HG02798 (cell line): ENCODE measurements at regions not wholly inside any gene's neighbourhood (a gene's known extent, or its start where the extent isn't known, plus 50 kb on each side); places are given as distances from the start of the nearest gene placed in this dataset.
A peak's percentile ranks its signal among the peaks of the same experiment; 100 is the strongest.

ENCODE experiments used
- ATAC-seq: cut with Tn5 transposase; IDR thresholded peaks from one replicate; pipeline ENCODE4 v1.9.1; 2021; ENCODE audit warnings: mild to moderate bottlenecking; ENCODE audit not compliant: unreplicated experiment, poor library complexity

- ATAC-seq, result peak; percentile 95
Observed at GRCh38 chr6:163956571-163957407, 542.3 kb downstream of the QKI start.

- ATAC-seq, result no peak
Observed at GRCh38 chr6:163955756-163956155, 541.2 kb downstream of the QKI start.

DNA sequence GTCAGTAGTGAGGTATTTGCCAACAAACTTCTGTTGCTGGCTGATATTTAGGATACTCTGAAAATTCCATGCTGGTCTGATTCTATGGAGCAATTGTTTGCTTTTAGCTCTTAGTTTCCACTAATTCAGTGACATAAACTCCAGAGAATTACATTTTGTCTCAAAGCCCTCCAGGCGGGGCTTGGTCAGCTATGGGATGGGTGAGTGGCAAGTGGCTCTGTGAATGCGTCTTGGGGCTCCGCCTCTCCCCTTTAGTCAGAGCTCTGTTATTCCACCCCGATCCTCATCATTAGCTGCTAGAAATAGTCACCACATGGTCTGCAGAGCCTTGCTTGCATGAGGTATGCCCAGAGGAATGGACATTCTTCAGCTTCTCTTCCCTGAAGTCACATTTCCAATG is 540.6 kb downstream of the QKI start:
- no peak for ATAC-seq

- ATAC-seq, result no peak
Observed at GRCh38 chr6:163954088-163954775, 539.7 kb downstream of the QKI start.

GRCh38 chr6:163952005-163952404 is 537.5 kb downstream of the QKI start:
- ATAC-seq, result no peak

DNA sequence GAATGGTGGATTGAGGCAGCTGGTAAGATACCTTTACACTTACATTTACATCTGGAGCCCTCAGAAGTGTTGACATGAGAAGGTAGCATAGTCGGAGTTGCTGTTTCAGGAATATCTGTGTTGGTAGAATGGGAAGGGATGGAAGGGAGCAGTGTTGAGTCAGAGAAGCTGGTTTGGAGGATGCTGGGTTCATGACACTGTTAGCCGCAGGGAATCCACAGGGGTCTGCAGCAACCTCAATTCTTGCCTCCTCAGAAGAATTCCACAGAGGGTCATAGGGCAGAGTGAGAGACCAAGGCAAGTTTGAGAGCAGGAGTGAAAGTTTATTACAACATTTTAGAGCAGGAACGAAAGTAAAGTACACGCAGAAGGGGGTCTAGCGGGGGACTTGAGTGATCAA is 536.8 kb downstream of the QKI start:
- no peak for ATAC-seq

DNA sequence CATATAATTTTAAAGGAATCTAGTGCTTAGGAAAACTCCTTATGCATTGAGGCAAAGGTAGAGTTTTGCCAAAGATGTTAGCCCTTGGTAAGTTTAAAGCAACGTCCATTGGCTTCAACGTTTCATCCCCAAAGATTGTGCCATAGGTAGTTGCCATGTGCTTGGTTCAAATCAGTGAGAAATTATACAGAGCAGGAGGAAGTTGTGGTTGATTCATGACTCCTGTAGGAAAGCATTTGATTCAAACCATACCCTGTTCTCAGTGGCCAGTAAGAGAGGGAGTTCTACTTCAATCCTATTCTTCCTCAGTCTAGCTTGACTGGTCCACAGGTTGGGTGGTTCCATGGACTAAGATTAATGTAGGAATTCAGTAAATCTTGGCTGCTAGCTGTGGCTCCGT is 535.6 kb downstream of the QKI start:
- no peak for ATAC-seq

- no peak for ATAC-seq
Observed at GRCh38 chr6:163949431-163949830, 534.9 kb downstream of the QKI start.

DNA sequence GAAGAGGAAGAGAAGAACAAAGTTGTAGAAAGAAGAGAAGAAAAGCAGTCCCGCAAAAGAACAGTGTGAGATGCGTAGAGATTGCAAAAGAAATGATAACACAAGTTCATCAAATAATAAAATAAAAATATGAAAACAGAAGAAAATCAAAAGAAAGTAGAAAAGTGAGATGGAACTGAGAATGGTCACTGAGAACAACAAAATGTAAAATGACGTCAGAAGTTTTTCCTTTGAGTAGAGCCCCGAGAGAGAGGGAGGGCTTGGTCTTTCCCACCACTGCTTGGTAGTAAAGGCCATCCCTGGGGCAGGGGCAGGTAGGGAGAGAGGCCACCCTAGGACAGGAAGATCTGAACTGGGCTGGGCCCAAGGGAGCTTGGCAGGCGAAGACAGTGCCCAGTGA is 533.7 kb downstream of the QKI start:
- ATAC-seq, result no peak

DNA sequence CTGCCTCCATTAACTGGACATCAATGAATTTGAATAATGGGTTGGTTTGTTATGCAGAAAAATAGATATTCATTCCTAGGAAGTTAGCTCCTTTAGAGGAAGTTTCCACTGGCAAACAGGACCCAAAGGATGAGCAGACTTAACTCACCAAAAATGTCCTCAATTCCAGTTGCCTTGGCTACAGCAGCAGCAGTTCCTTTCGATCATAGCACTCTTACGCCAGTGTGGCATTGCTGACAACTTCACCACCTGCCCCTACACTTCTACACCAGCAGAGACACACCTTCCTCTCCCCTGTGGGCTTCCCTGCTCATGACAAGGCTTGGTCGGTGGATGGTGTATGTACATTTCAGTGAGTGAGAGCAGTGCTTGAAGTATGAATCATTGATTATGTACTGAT is 532.8 kb downstream of the QKI start:
- ATAC-seq, result no peak

DNA sequence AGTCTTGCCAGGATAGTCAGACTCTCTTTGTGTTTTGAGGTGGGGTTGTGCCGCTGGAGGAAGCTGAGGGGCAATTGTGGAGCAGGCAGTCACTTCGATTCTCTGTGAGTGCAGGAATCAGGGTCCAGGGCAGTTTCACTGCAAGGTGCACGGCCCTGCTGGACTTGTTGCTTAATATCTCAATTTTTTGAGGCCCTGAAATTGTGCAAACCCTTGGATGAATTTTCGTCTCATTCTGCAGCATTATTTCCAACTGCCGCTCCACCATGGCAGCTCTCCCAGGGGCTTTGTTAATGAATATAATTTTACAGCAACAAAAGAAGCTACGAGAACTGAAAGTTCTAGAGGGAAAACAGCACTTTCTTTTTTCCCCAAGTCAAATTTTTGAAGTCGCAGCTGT is 531.9 kb downstream of the QKI start:
- no peak for ATAC-seq

DNA sequence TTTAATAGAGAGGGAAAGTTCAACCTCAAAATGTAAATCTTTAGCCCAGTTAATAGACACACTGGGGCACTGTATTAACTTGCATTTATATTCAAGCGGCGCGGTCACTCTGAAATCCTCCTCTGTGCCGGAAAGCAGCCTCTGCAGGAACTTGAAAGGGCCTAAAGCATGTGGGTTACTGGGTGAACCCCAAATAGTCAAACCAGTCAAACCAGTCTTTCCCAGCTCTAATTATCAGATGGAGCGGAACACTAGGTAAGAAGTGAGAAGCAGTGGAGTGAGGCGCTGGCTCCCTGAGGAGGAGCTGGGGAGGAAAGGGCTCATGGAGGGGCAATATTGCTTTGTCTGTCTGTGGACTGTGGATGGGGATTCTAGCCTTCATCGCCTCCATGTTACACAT is 531.3 kb downstream of the QKI start:
- ATAC-seq, result no peak

- no peak for ATAC-seq
Observed at GRCh38 chr6:163944897-163945296, 530.4 kb downstream of the QKI start.

- ATAC-seq, result no peak
Observed at GRCh38 chr6:163943607-163944385, 529.3 kb downstream of the QKI start.

DNA sequence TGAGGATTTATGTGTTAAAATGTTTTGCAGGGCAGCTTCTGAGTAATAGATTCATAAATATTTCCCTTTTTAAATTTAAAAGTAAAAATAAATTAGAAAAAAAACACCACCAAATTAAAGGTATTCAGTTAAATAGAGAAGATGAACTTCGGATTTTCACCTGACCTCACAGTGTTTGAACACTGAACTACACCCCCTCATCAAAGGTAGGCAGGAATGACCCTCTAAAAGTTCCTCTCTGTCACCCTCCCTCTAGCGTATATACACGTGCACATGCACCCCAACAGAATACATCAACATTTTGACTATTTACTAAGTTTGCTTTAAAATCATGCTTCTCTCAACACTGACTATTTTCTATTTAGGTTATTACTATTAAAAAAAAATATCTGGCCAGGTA is 528.3 kb downstream of the QKI start:
- ATAC-seq, result no peak

- ATAC-seq, result no peak
Observed at GRCh38 chr6:163941624-163941976, 527.1 kb downstream of the QKI start.

DNA sequence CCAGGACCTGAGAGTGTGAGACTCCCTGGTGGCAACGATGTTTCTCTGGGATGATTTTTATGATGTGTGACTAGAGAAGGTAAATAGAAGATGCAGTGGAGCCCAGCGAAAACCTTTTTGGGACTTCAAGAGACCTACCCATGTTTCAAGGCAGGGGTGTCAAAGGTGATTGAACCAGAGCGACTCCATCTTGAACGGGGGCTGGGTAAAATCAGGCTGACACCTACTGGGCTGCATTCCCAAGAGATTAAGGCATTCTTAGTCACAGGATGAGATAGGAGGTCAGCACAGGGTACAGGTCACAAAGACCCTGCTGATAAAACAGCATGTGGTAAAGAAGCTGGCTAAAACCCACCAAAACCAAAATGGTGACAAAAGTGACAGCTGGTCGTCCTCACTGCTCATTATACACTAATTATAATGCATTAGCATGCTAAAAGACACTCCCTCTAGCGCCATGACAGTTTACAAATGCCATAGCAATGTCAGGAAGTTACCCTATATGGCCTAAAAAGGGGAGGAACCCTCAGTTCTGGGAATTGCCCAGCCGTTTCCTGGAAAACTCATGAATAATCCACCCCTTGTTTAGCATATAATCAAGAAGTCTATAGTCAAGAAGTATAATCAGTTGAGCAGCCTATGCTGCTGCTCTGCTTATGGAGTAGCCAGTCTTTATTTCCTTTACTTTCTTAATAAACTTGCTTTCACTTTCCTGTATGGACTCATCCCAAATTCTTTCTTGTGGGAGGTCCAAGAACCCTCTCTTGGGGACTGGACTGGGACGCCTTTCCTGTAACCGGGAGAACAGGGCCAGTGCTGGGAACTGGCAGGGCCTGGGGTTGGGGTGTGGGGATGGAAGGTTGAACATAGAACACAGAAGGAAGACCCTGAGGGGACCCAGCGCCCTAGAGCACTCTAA is 526.4 kb downstream of the QKI start:
- no peak for ATAC-seq

GRCh38 chr6:163937071-163937470 is 522.6 kb downstream of the QKI start:
- no peak for ATAC-seq

DNA sequence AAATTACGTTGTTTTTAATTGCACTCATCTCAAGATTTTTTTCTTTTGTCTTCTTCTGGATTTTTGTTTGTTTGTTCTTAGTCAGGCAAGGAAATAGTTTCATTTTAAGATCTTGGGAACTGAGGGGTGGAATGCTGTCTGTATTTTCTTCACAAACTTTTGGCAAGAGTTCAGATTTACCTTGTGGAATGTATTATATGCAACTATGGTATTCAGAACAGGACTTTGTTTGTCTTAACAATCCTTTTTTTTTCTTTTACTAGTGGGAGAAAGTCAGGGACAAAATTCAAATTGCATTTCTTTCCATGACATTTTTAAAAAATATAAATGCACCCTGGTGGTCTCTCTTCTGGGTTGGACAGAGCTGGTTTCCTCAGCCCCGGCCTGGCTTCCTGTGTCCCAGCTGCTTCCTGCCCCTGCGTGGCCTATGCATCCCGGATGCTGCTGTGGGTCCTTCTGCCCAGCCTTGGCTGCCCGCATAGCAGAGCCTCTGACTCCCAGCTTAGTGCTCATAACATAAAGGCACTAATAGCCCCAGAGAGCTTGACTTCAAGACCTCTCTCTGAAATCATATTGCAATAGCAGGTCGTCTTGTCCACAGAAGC is 520.7 kb downstream of the QKI start:
- no peak for ATAC-seq

- ATAC-seq, result no peak
Observed at GRCh38 chr6:163930012-163930411, 515.5 kb downstream of the QKI start.
